Stimulated activated CD8-positive, alpha-beta memory T cell treated with anti-CD3 and anti-CD28 coated beads, Interleukin-2, amount 100 ng/mL, for 1 hour (primary cell): ENCODE measurements at regions not wholly inside any gene's neighbourhood (a gene's known extent, or its start where the extent isn't known, plus 50 kb on each side); places are given as distances from the start of the nearest gene placed in this dataset.
"Not testable (repeated sequence)": the region's sequence is repeated elsewhere in the genome, so short reads cannot be mapped to it uniquely, and the experiment has no call there.

Experiments used
- DNase-seq, 2 donors: peaks; one replicate each; pipeline ENCODE4 v3.0.0-alpha.2; 2020; ENCODE audit warnings: low read depth in 2 of 2

DNA sequence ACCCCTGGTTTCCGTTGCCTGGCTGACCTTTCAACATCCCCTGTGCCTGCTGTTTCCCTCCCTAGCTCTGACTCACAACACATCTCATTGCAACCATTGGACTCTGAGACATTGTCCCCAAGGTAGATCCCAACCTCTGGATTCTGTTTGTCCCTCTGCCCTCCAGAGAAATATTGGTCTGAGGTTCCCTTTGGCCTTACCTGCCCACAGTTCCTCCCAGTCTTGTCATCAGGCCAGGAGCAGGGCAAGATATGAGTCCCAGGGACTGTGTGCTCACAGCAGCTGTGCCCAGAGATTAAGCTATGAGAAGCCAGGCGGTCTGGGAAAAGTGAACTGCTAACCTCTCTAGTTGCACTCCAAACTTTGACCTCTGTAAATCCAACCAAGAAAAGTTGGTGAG is 168.2 kb upstream of the NR2F2 start:
- DNase-seq, result no peak

GRCh38 chr15:96165081-96165480 is 165.4 kb upstream of the NR2F2 start:
- no peak for DNase-seq

GRCh38 chr15:96165775-96166174 is 164.7 kb upstream of the NR2F2 start:
- DNase-seq, result no peak

DNA sequence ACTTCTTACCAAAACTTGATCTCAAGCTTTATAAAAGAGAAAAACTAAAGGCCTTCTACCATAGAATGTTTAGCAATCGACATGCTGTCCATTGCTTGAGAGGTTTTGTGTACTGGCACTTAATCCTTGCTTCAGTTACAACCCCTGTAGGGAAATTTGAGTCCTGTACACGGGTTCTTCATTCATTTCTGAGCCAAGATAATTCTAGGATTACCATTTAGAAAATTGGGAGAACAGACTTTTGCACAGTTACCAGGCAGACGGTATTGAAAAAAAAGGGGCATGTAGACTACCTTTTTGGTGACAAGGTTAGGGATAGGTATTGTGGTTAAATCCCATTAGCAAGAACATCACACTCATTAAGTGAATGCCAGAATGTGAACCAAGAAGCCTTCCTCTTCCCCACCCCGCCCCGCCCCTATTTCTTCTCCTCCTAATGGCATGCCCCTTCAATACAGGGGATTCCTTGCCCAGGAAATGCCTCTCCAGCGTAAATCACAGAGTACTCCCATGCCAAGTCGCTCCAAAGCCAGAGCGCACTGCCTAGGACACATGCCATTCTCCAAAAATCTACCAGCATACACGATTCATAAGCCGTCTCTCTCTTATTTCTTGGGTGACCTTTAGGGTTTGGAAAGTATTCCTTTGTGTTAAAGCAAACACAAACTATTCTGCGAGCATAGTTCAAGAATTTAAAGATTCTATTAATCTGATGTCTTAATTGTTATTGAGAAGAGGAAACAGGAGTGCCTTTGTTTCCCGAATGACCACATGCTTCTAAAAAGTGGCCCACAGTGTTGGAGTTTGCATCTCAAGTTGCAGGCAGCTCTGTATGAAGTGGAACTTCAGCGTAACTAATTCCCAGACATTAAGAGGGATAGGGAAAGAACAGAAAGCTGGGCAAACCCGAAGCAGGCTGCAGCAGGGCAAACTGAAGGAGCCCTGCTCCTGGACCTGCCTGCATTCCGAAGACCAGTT is 164.0 kb upstream of the NR2F2 start:
- no peak for DNase-seq

DNA sequence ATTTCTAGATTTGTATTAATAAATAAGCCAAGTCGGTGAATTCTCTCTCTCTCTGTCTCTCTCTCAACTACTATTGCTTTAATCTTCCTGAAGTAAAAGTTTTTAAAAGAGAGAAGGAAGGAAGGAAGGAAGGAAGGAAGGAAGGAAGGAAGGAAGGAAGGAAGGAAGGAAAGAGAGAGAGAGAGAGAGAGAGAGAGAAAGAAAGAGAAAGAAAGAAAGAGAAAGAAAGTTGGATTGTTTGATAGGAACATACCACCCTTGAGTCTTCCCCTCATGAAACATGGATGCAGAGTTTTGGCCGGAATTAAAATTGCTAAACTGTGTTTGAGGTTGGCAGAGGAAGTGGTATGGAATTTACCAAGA is 159.9 kb upstream of the NR2F2 start:
- DNase-seq, result not testable (repeated sequence)

DNA sequence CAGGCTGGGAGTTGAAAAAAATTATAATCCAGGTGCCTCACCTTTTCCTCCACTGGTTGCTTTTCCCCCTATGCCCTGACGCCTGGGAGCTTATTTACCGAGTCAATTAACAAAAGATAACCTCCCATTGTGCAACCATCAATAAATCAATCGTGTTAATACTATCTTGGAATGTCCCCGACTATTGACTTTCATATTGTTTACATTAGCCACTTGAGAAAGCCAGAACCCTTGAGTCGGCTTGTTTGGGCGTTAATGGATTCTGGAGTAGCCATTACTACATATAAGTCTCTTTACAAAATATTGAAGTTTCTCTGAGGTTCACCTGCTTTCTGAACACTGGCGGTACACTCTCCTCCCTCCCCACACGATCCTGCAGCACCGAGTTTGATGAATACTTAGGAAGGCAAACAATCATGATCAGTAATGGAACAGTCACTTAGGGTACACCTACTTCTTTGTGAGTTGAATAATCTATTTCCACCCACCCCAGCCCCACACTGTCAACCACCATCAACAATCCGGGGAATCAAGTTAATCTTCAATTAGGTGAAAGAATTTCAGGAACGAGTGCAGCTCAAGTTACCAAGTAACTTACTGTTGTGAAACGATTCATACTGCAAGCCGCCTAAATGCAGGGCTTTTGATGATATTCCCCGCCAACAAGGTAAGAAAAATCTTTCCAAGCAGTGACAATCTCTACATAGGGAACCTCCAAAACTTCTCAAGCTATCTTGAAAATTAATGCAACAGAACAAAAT is 159.3 kb upstream of the NR2F2 start:
- no peak for DNase-seq

DNA sequence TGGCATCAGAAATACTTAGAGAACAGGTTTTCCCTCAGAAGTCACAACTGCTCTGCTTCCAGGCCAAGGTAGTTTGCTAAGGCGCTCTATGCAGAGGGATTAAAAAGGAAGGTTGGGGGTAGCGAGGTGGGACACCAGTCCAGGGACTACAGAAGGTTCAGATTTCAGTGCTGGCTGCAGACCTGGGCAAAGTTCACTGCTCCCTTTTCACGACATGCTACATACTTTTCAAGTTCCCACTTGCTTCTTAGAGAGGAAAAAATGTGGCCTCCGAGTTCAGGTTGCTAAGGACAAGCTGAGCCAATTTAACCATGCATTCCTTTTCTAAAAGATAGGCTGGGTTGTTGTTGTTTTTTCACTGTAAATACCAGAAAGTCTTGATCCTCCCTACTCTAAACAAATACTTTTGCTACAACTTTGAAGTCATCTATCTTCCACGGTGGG is 158.6 kb upstream of the NR2F2 start:
- DNase-seq, result no peak

- no peak for DNase-seq
These were observed 158.1 kb upstream of the NR2F2 start for GRCh38 chr15:96172417-96172816.

GRCh38 chr15:96176831-96177230 is 153.7 kb upstream of the NR2F2 start:
- no peak for DNase-seq

GRCh38 chr15:96177279-96177678 is 153.2 kb upstream of the NR2F2 start:
- DNase-seq, result no peak

DNA sequence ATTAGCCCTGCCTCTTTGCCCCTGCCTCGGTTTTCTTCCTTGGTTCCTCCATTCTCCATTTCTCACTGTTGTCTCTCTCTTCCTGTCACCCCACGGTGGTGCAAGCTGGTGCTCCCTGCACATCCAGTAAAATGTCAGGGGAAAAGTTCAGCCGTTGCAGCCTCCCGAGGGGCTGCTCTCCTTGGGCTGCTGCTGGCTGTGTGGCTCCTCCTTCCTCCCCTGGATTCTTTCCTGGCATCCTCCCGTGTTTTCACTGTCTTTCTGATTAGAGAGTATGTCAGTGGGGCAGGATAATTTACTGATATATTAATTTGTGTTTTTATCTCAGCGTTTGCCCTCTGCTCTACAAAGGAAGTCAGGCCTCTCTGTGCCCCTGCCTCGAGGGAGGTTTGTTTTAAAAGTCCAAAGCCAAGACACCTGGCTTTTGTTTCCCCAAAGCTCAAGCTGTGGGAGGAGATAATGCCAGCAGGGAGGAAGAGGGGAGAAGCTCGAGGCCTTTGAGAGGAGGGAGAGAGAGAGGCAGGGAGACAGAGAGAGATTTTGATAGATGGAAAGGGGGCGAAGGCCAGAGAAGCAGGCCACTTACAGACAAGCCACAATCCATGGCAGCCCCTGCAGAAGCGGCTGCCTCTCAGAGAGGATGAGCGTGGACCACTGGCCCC is 150.3 kb upstream of the NR2F2 start:
- DNase-seq, result no peak

DNA sequence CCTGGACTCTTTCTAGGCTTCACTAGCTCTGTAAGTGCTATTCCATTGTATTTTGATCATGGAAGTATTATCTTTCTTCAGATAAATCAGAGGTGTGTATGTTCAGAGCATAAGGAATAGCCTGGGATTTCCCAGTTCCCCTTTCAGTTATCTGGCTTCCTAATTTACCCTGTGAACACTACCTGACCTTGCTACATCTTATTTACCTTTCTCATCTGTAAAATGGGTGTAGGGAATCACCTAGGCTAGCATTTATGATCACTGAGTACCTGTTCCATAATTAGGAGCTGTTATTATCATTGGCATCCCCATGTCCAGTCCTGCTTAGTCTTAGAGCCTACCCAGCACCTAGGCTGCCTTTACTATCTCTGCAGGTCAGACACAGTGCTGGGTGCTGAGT is 149.3 kb upstream of the NR2F2 start:
- DNase-seq, result no peak

GRCh38 chr15:96181873-96182301 is 148.6 kb upstream of the NR2F2 start:
- DNase-seq, result no peak

DNA sequence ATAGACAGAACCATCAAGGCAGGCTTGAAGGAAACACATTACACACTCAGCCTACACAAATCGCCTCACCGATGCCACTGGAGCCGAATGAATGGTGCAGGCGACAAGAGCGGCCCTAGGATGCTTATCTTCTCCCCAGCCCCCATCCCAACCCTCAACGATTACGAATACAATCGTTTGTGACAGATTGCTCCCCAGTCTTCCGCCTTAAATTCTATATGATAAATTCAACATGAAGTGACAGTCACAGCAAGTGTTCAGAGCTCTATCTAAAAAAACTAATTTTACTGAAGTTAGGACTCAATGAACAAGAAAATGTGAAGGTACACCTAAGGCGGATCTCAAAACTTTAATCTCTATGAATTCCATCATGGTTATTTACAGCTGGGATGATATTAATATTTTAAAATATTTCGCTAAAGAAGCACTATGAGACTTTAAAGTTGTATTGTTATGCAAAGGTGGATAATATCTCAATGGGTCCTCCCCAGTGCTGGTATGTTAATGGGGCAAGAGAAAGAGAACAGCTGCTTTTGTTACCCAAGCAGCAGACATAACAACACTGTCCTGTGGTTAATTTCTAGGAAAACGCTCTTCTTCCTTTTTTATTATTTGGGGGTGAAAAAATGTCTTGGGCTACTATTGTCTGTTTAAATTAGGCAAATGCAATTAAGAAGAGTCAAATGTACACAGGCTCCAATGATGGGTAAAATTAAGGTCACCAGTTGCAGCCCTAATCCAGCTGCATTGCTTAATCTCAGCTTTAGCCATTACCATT is 147.6 kb upstream of the NR2F2 start:
- no peak for DNase-seq

GRCh38 chr15:96183514-96183850 is 147.0 kb upstream of the NR2F2 start:
- DNase-seq, result no peak

DNA sequence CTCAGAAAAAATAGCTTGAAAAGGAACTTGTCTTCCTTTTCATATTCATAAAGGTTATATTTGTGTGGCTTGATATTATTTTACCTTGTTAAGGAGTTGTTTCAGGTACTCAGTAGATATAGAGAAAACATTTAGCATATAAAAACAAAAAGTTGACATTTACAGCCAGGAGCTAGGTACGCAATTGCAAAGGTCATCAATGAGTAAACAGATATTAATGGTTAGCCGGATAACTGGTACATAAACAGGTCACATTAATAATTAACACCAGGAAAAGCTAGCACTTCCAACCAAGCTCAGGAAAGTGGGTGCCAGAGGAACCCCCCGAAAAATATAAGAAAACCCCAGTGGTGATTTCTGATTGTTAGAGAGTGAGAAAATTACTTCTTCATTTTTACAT is 146.6 kb upstream of the NR2F2 start:
- DNase-seq, result no peak

- no peak for DNase-seq
These were observed 146.2 kb upstream of the NR2F2 start for GRCh38 chr15:96184297-96184696.

DNA sequence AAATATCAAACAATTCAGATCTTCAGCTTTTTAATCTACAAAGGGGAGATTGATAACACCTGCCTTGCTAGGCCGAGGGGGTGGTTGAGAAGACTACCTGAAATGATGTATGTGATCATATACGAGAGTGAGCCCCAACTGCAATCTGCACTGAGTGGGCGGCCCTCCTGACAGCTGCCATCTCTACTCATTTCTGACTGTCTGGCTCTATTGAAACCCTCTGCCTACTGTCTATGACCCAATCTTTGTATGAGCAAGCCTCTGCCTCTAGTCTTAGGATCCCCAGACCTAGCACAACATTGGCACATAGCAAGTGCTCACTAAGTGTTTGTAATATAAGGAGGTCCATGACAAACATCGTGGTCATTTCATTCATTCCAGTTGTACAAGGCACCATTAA is 144.4 kb upstream of the NR2F2 start:
- DNase-seq, result no peak

DNA sequence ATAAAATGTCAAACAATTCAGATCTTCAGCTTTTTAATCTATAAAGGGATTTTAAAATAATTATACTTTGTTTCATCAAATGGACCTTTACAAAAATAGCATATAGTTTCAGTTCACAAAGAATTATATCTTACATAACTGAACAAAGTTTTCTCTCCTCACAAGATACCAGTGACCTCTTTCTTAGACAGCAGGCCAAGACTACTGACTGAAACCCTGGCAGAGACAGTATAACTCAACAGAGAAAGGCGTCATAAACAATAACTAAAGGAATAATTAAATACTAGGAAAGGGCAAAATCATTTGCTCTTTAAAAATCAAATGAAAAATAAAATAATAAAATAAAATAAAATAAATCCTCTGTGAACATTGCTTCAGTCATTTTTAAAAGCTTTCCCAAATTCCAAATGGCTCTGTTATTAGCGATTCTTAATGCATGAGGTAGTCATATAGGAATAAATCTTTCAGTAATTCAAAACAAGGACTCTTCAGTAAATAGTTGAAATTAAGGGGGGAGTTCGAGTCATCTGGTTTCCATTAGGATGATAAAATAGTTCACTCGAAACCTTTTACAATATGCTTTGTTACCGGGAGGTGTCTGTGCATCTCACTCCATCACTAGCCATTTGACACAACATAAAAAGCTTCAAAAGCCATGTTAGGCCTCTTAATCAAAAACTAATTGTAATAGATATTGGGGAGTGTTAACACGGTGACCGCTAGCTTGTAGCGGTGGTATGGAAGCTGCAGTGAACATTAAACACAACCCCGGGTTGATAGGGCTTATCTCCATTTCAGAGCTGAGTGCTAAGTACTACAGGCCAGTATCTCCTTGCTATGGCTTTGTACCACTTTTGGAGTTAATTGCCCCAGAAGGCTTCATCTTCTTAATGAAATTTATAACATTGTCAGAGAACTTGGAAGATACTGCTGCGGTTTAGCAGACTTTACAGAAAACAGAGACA is 142.9 kb upstream of the NR2F2 start:
- DNase-seq, result no peak

DNA sequence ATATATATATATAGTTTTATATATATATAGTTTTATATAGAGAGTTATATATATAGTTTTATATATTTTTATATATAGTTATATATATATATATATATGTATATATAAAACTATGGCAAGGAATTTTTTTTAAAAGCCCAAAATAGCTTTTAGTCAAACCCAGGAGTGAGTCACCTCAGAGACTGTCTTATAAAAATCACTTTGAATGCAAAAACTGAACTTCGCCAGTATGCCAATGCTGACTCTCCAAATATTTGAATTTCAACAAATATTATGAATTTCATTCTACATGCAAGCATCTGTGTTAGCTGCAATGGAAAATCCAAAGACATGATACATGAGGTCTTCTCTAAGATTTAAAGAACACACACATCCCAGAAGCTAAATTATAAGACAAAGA is 132.8 kb upstream of the NR2F2 start:
- DNase-seq, result no peak

- DNase-seq, result no peak
These were observed 131.4 kb upstream of the NR2F2 start for GRCh38 chr15:96199111-96199510.
